HCT116 (cell line): ENCODE measurements at regions not wholly inside any gene's neighbourhood (a gene's known extent, or its start where the extent isn't known, plus 50 kb on each side); places are given as distances from the start of the nearest gene placed in this dataset.

Experiments
- ATAC-seq: fragments of 200-7000 bp; cut with Tn5 transposase; 2 replicates; pipeline ENCODE4 v1.9.1; 2020; ENCODE audit warnings: mild to moderate bottlenecking, moderate library complexity
- BruUV-seq: library from RNA; stranded (reverse); fragments of 400-500 nt; replicated peaks from 2 replicates; lab custom pipeline; 2021; lab: Mats Ljungman, UMichigan
- CTCF ChIA-PET: fragments of 300-600 bp; sonication (Branson Sonifier 250); formaldehyde crosslinking; loops from one replicate; lab custom pipeline; 2021; ENCODE audit warnings: antibody characterized with exemption; lab: Charles Lee
- POLR2A ChIA-PET: fragments of 300-600, 350-600 bp; sonication (Branson Sonifier 250); formaldehyde crosslinking; loops from one replicate; lab custom pipeline; 2021; ENCODE audit warnings: antibody characterized with exemption; lab: Charles Lee
- RAD21 ChIA-PET, 2 experiments: fragments of 300-600 bp; sonication (Branson Sonifier 250); formaldehyde crosslinking; loops; one replicate each; lab custom pipeline; 2023; ENCODE audit warnings: low total read pairs in 2 of 2; ENCODE audit not compliant: uncharacterized antibody in 2 of 2, unreplicated experiment in 2 of 2, low non-redundant PET in 1 of 2; lab: Charles Lee
- DNase-seq: peaks from one replicate; pipeline ENCODE4 v3.0.0-alpha.2; 2010; ENCODE audit warnings: low read depth, low spot score
- H2AFZ ChIP-seq: fragments of 200-600 bp; shearing (Covaris generic), sonication (generic); 2 replicates; pipeline ENCODE4 v1.6.1; 2017; ENCODE audit warnings: low read depth, mixed run types, mixed read lengths, antibody characterized with exemption, low read length; ENCODE audit not compliant: poor library complexity, severe bottlenecking
- H3K27ac ChIP-seq: 2 replicates; pipeline ENCODE4 v1.5.1; 2012; ENCODE audit warnings: low read depth, low read length
- H3K27me3 ChIP-seq: fragments of 200-600 bp; sonication (generic); 2 replicates; pipeline ENCODE4 v1.6.1; 2016; ENCODE audit warnings: mixed run types, low read length, mixed read lengths; ENCODE audit not compliant: insufficient read depth
- H3K36me3 ChIP-seq, 2 experiments: fragments of 200-500 bp in 1 of 2; fragments of 200-600 bp in 1 of 2; sonication (Bioruptor generic) in 1 of 2; sonication (generic) in 1 of 2; 2 replicates each; pipeline versions ENCODE4 v1.5.1 to v1.6.1; 2014 to 2016; ENCODE audit warnings: low read length in 2 of 2, inconsistent platforms in 1 of 2, mixed read lengths in 1 of 2, mixed run types in 1 of 2; ENCODE audit not compliant: insufficient read depth in 2 of 2, control insufficient read depth in 1 of 2
- H3K4me1 ChIP-seq, 2 experiments: fragments of 200-600 bp in 1 of 2; sonication (generic) in 1 of 2; 2 replicates each; pipeline versions ENCODE4 v1.5.1 to v1.6.1; 2012 to 2017; ENCODE audit warnings: low read length in 2 of 2, inconsistent platforms in 1 of 2, mild to moderate bottlenecking in 1 of 2, mixed read lengths in 1 of 2, mixed run types in 1 of 2, moderate library complexity in 1 of 2; ENCODE audit not compliant: insufficient read depth in 2 of 2, control insufficient read depth in 1 of 2
- H3K4me2 ChIP-seq: fragments of 200-600 bp; sonication (generic); 2 replicates; pipeline ENCODE4 v1.6.1; 2017; ENCODE audit warnings: mixed run types, low read length, mixed read lengths
- H3K4me3 ChIP-seq, 2 experiments: fragments of 200-600 bp in 1 of 2; sonication (generic) in 1 of 2; replicated peaks in 1 of 2; 2 replicates each; pipeline ENCODE4 v1.5.1; 2011 to 2016; ENCODE audit warnings: low read length in 2 of 2, control low read depth in 1 of 2, low read depth in 1 of 2, mild to moderate bottlenecking in 1 of 2, mixed read lengths in 1 of 2, mixed run types in 1 of 2
- H3K79me2 ChIP-seq: fragments of 200-600 bp; sonication (generic); 2 replicates; pipeline ENCODE4 v1.6.1; 2017; ENCODE audit warnings: mild to moderate bottlenecking, mixed run types, low read length, moderate library complexity, mixed read lengths; ENCODE audit not compliant: insufficient read depth
- H3K9ac ChIP-seq: fragments of 200-600 bp; sonication (generic); 2 replicates; pipeline ENCODE4 v1.6.1; 2016; ENCODE audit warnings: low read length, mixed read lengths
- H3K9me2 ChIP-seq: fragments of 200-600 bp; sonication (generic), shearing (Covaris generic); 2 replicates; pipeline ENCODE4 v1.6.1; 2017; ENCODE audit warnings: mixed run types, mild to moderate bottlenecking, moderate library complexity; ENCODE audit not compliant: insufficient read depth
- H3K9me3 ChIP-seq, 2 experiments: fragments of 200-500 bp in 1 of 2; fragments of 200-600 bp in 1 of 2; sonication (Bioruptor generic) in 1 of 2; sonication (generic) in 1 of 2; 2 replicates each; pipeline ENCODE4 v1.6.1; 2014 to 2017; ENCODE audit warnings: low read length in 2 of 2, mixed read lengths in 2 of 2, inconsistent platforms in 1 of 2, low read depth in 1 of 2, mild to moderate bottlenecking in 1 of 2, mixed run types in 1 of 2, moderate library complexity in 1 of 2; ENCODE audit not compliant: control insufficient read depth in 1 of 2, insufficient read depth in 1 of 2
- H4K20me1 ChIP-seq: fragments of 200-600 bp; sonication (generic), shearing (Covaris generic); 2 replicates; pipeline ENCODE4 v1.6.1; 2017; ENCODE audit warnings: mixed run types, mild to moderate bottlenecking, moderate library complexity; ENCODE audit not compliant: insufficient read depth
- ATF3 ChIP-seq: IDR thresholded peaks from 2 replicates; pipeline ENCODE4 v1.6.1; 2012
- CBX3 ChIP-seq: IDR thresholded peaks from 2 replicates; pipeline ENCODE4 v1.6.1; 2012; ENCODE audit warnings: low read depth
- CEBPB ChIP-seq: IDR thresholded peaks from 2 replicates; pipeline ENCODE4 v1.6.1; 2012; ENCODE audit warnings: low read depth
- CTCF ChIP-seq, 3 experiments: fragments of 200-600 bp in 1 of 3; sonication (generic) in 1 of 3; IDR thresholded peaks in 2 of 3; conservative IDR thresholded peaks in 1 of 3; 2 replicates each; pipeline ENCODE4 v1.5.1; 2012 to 2017; ENCODE audit warnings: low read depth in 2 of 3, low read length in 2 of 3, antibody characterized with exemption in 1 of 3, borderline replicate concordance in 1 of 3, control low read depth in 1 of 3, mild to moderate bottlenecking in 1 of 3, mixed read lengths in 1 of 3, mixed run types in 1 of 3, moderate library complexity in 1 of 3; ENCODE audit not compliant: insufficient read depth in 1 of 3
- EGR1 ChIP-seq: IDR thresholded peaks from 2 replicates; pipeline ENCODE4 v1.6.1; 2012; ENCODE audit warnings: low read depth
- EZH2 ChIP-seq: fragments of 200-600 bp; sonication (generic); IDR thresholded peaks from 2 replicates; pipeline ENCODE4 v1.6.1; 2017; ENCODE audit warnings: antibody characterized with exemption, mixed run types
- EZH2phosphoT487 ChIP-seq: fragments of 200-600 bp; IDR thresholded peaks from 2 replicates; pipeline ENCODE4 v1.6.1; 2018; ENCODE audit warnings: antibody characterized with exemption, borderline replicate concordance
- FOSL1 ChIP-seq: IDR thresholded peaks from 2 replicates; pipeline ENCODE4 v1.6.1; 2012; ENCODE audit warnings: low read depth
- POLR2A ChIP-seq: IDR thresholded peaks from 2 replicates; pipeline ENCODE4 v1.7.0; 2011; ENCODE audit warnings: borderline replicate concordance; ENCODE audit not compliant: insufficient read depth, insufficient read length; ENCODE audit errors: extremely low read depth
- POLR2AphosphoS5 ChIP-seq: IDR thresholded peaks from 2 replicates; pipeline ENCODE4 v1.6.1; 2011; ENCODE audit warnings: mild to moderate bottlenecking, low read depth, low read length, moderate library complexity
- REST ChIP-seq: IDR thresholded peaks from 2 replicates; pipeline ENCODE4 v1.6.1; 2012; ENCODE audit warnings: low read depth
- SP1 ChIP-seq: IDR thresholded peaks from 2 replicates; pipeline ENCODE4 v1.6.1; 2012; ENCODE audit warnings: low read depth
- SRF ChIP-seq: IDR thresholded peaks from 2 replicates; pipeline ENCODE4 v1.6.1; 2012; ENCODE audit warnings: low read depth
- YY1 ChIP-seq: IDR thresholded peaks from 2 replicates; pipeline ENCODE4 v1.6.1; 2011; ENCODE audit warnings: low read length, low read depth, moderate library complexity, mild to moderate bottlenecking; ENCODE audit not compliant: insufficient replicate concordance; ENCODE audit errors: extremely low read depth
- ZFX ChIP-seq: fragments of 450-650 bp; IDR thresholded peaks from 2 replicates; pipeline ENCODE4 v1.6.1; 2017
- ZNF274 ChIP-seq: fragments of 200-500 bp; sonication (Bioruptor generic); IDR thresholded peaks from 2 replicates; pipeline ENCODE4 v1.6.1; 2014; ENCODE audit warnings: mild to moderate bottlenecking, low read depth, low read length, inconsistent platforms
- intact Hi-C: fragments of 100-400 bp; cut with micrococcal nuclease; formaldehyde crosslinking; loops from 2 replicates; pipeline ENCODE4 v1.10.0; 2022
- TF ChIP-seq, protein P1 (sequence below): IDR thresholded peaks from 2 replicates; pipeline ENCODE4 v1.6.1; 2012
- TF ChIP-seq, protein P2 (sequence below): IDR thresholded peaks from 2 replicates; pipeline ENCODE4 v1.6.1; 2011; ENCODE audit warnings: mild to moderate bottlenecking, low read length, moderate library complexity; ENCODE audit not compliant: insufficient replicate concordance; ENCODE audit errors: extremely low read depth

- no peaks in the 10 kb centered on the region for H3K9me3 ChIP-seq
- no TSS peak for BruUV-seq
- H3K9me2 ChIP-seq = no peaks in the 10 kb centered on the region
- H2AFZ ChIP-seq = no peak overlapping the region
- no peak overlapping the region for H3K4me3 ChIP-seq
- intact Hi-C loops = no loop called here
- TF ChIP-seq CBX3 (no peak), YY1 (no peak), ZFX (no peak), CEBPB (no peak), EZH2phosphoT487 (no peak), ATF3 (no peak), EZH2 (no peak), POLR2AphosphoS5 (no peak), POLR2A (no peak), FOSL1 (no peak), SRF (no peak), REST (no peak), CTCF (IDR thresholded peaks at IDR 0.05 in 2 of 3, conservative IDR thresholded peaks at IDR 0.05 in 1 of 3; ENCODE audit: borderline replicate concordance in 1 of 3, insufficient read depth in 1 of 3, low read depth in 2 of 3, low read length in 2 of 3) (no peak), EGR1 (no peak), ZNF274 (no peak), SP1 (no peak)
- TF ChIP-seq, protein P1, sequence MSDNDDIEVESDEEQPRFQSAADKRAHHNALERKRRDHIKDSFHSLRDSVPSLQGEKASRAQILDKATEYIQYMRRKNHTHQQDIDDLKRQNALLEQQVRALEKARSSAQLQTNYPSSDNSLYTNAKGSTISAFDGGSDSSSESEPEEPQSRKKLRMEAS = no peak
- TF ChIP-seq, protein P2, sequence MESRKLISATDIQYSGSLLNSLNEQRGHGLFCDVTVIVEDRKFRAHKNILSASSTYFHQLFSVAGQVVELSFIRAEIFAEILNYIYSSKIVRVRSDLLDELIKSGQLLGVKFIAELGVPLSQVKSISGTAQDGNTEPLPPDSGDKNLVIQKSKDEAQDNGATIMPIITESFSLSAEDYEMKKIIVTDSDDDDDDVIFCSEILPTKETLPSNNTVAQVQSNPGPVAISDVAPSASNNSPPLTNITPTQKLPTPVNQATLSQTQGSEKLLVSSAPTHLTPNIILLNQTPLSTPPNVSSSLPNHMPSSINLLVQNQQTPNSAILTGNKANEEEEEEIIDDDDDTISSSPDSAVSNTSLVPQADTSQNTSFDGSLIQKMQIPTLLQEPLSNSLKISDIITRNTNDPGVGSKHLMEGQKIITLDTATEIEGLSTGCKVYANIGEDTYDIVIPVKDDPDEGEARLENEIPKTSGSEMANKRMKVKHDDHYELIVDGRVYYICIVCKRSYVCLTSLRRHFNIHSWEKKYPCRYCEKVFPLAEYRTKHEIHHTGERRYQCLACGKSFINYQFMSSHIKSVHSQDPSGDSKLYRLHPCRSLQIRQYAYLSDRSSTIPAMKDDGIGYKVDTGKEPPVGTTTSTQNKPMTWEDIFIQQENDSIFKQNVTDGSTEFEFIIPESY = no peak
- H4K20me1 ChIP-seq = no peaks in the 10 kb centered on the region
- H3K9ac ChIP-seq = no peak overlapping the region
- POLR2A ChIA-PET = no interaction called here
- H3K27me3 ChIP-seq = peaks cover 84% of the 10 kb centered on the region
- DNase-seq (no peak), ATAC-seq (no peak)
- RAD21 ChIA-PET = no interaction called here
- no peaks in the 10 kb centered on the region for H3K79me2 ChIP-seq
- CTCF ChIA-PET = no interaction called here
- H3K36me3 ChIP-seq = no peaks in the 10 kb centered on the region
- no peaks in the 10 kb centered on the region for H3K4me1 ChIP-seq
- no peak overlapping the region for H3K4me2 ChIP-seq
- no peak overlapping the region for H3K27ac ChIP-seq
Observed at GRCh38 chr12:66800046-66800445, 121.2 kb upstream of the GRIP1 start.
